Right lobe of liver (tissue), 4 donors: ENCODE measurements at regions not wholly inside any gene's neighbourhood (a gene's known extent, or its start where the extent isn't known, plus 50 kb on each side); places are given as distances from the start of the nearest gene placed in this dataset.
"Not testable (repeated sequence)": the region's sequence is repeated elsewhere in the genome, so short reads cannot be mapped to it uniquely, and the experiment has no call there.

ENCODE experiments used
- CTCF ChIP-seq, 4 donors: fragments of 200-600 bp in 3 of 4; fragments of 450-650 bp in 1 of 4; IDR thresholded peaks; one replicate each; pipeline versions ENCODE4 v1.5.1 to v1.8.0; 2016 to 2022; ENCODE audit warnings: antibody characterized with exemption in 4 of 4, mild to moderate bottlenecking in 2 of 4
- POLR2A ChIP-seq: fragments of 450-650 bp; IDR thresholded peaks from one replicate; pipeline ENCODE4 v1.6.1; 2017; ENCODE audit warnings: antibody characterized with exemption, mild to moderate bottlenecking
- donor health status: DM: no; HTN: no; CAD: no.
- donor health status: DM: no; HTN: no; CAD: no.
- donor health status: DM: no; HTN: yes; CAD: no.

DNA sequence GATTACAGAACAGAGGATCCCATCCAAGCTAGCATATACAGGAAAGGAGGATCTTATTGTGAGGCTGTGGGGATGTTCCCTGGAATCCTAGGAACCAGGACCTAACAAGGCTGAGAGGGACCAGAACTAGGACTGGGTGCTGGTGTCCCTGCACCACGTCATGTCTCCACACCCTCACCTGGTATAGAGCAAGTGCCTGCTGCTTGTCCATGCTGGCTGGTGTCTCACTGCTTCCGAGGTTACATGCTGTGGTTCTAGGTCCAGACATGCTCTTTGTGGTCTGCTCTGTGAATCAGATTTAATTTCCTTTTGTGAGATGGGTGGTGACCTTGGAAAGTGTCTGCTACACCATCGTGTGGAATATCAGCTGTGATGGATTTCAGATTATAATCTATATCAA lies 247.8 kb downstream of the RTP5 start:
- TF ChIP-seq CTCF (IDR thresholded peaks at IDR 0.05); POLR2A: not testable (repeated sequence)
